ENCODE measurements at regions not wholly inside any gene's neighbourhood (a gene's known extent, or its start where the extent isn't known, plus 50 kb on each side); places are given as distances from the start of the nearest gene placed in this dataset.
"Not testable (repeated sequence)": the region's sequence is repeated elsewhere in the genome, so short reads cannot be mapped to it uniquely, and the experiment has no call there.

- TF ChIP-seq CTCF (IDR thresholded peaks at IDR 0.05) (no peak), POLR2A (IDR thresholded peaks at IDR 0.05) (no peak), POLR2AphosphoS5 (IDR thresholded peaks at IDR 0.05) (no peak), EP300 (IDR thresholded peaks at IDR 0.05) (no peak)
- Histone ChIP-seq H3K4me1 (no peaks in the 10 kb centered on the region), H3K27ac (no peak overlapping the region), H3K9me3 (peaks cover 0 to 12% (median 0%) of the 10 kb centered on the region in 3 donors), H3K27me3 (no peaks in the 10 kb centered on the region), H3K36me3 (no peaks in the 10 kb centered on the region), H3K4me3 (no peak overlapping the region)
- 11 to 75% methylated on average over 1 of the region's 1 CpG for WGBS, 2 donors (ENCODE audit: low coverage in 1 of 2)
- ATAC-seq, result no peak
Measured at GRCh38 chr6:86756640-86757229, 180.6 kb upstream of the HTR1E start.

- no peak for TF ChIP-seq POLR2AphosphoS5 (IDR thresholded peaks at IDR 0.05)
- TF ChIP-seq CTCF (IDR thresholded peaks at IDR 0.05), result no peak
- no peak for TF ChIP-seq POLR2A (IDR thresholded peaks at IDR 0.05)
- TF ChIP-seq EP300 (IDR thresholded peaks at IDR 0.05), result no peak
- Histone ChIP-seq H3K4me1 (no peaks in the 10 kb centered on the region), H3K9me3 (no peaks in the 10 kb centered on the region), H3K27ac (no peak overlapping the region), H3K36me3 (no peaks in the 10 kb centered on the region), H3K4me3 (no peak overlapping the region), H3K27me3 (no peaks in the 10 kb centered on the region)
- WGBS, 2 donors (ENCODE audit: low coverage in 1 of 2), result 0% methylated on average over 1 of the region's 1 CpG; no CpG with 5 or more reads in 1 of the 2 donors
- ATAC-seq, result no peak
Measured at GRCh38 chr6:86744048-86744447, 193.3 kb upstream of the HTR1E start.

GRCh38 chr6:86738078-86738477, 199.2 kb upstream of the HTR1E start:
- 87 to 89% methylated on average over 1 of the region's 1 CpG for WGBS, 2 donors (ENCODE audit: low coverage in 1 of 2)
- peaks cover 0 to 4% (median 0%) of the 10 kb centered on the region in 3 donors for H3K9me3 ChIP-seq
- TF ChIP-seq CTCF (IDR thresholded peaks at IDR 0.05) (no peak), EP300 (IDR thresholded peaks at IDR 0.05) (no peak), POLR2AphosphoS5 (IDR thresholded peaks at IDR 0.05) (no peak), POLR2A (IDR thresholded peaks at IDR 0.05) (no peak)
- no peaks in the 10 kb centered on the region for H3K27me3 ChIP-seq
- no peak for ATAC-seq
- H3K27ac ChIP-seq, result no peak overlapping the region
- H3K4me1 ChIP-seq, result no peaks in the 10 kb centered on the region
- no peaks in the 10 kb centered on the region for H3K36me3 ChIP-seq
- no peak overlapping the region for H3K4me3 ChIP-seq

GRCh38 chr6:86731631-86732030, 205.7 kb upstream of the HTR1E start:
- peaks cover 0 to 18% (median 0%) of the 10 kb centered on the region in 3 donors for H3K9me3 ChIP-seq
- not testable (repeated sequence) for H3K36me3 ChIP-seq, H3K4me1 ChIP-seq, H3K27ac ChIP-seq, H3K4me3 ChIP-seq, ATAC-seq, H3K27me3 ChIP-seq
- 100% methylated on average over 1 of the region's 8 CpGs; no CpG with 5 or more reads in 1 of the 2 donors for WGBS, 2 donors (ENCODE audit: low coverage in 1 of 2)

- not testable (repeated sequence) for ATAC-seq, H3K27ac ChIP-seq, H3K4me3 ChIP-seq, H3K27me3 ChIP-seq, H3K36me3 ChIP-seq, H3K4me1 ChIP-seq
- peaks cover 0 to 20% (median 0%) of the 10 kb centered on the region in 3 donors for H3K9me3 ChIP-seq
- 88 to 93% methylated on average over 4 of the region's 4 CpGs for WGBS, 2 donors (ENCODE audit: low coverage in 1 of 2)
Measured at GRCh38 chr6:86730772-86731171, 206.6 kb upstream of the HTR1E start.

GRCh38 chr6:86730216-86730615, 207.1 kb upstream of the HTR1E start:
- Histone ChIP-seq H3K36me3 (no peaks in the 10 kb centered on the region), H3K27ac (no peak overlapping the region), H3K27me3 (no peaks in the 10 kb centered on the region), H3K4me3 (no peak overlapping the region), H3K9me3 (peaks cover 0 to 22% (median 0%) of the 10 kb centered on the region in 3 donors), H3K4me1 (no peaks in the 10 kb centered on the region)
- TF ChIP-seq EP300 (IDR thresholded peaks at IDR 0.05) (no peak), POLR2AphosphoS5 (IDR thresholded peaks at IDR 0.05) (no peak), POLR2A (IDR thresholded peaks at IDR 0.05) (no peak), CTCF (IDR thresholded peaks at IDR 0.05) (no peak)
- no peak for ATAC-seq
- 0% methylated on average over 1 of the region's 1 CpG for WGBS, 2 donors (ENCODE audit: low coverage in 1 of 2)
